Osteocyte (in vitro differentiated cells): ENCODE measurements at regions not wholly inside any gene's neighbourhood (a gene's known extent, or its start where the extent isn't known, plus 50 kb on each side); places are given as distances from the start of the nearest gene placed in this dataset.

Experiments
- DNase-seq: peaks from one replicate; pipeline ENCODE4 v3.0.0; 2021; ENCODE audit warnings: mixed read lengths; ENCODE audit not compliant: unreplicated experiment; ENCODE audit errors: extremely low spot score
- H3K27ac Mint-ChIP-seq: one replicate; pipeline ENCODE4 v1.8.0; 2021; ENCODE audit warnings: mild to moderate bottlenecking, mixed read lengths; ENCODE audit not compliant: unreplicated experiment
- H3K27me3 Mint-ChIP-seq: one replicate; pipeline ENCODE4 v1.8.0; 2021; ENCODE audit warnings: mixed read lengths; ENCODE audit not compliant: unreplicated experiment
- H3K36me3 Mint-ChIP-seq: one replicate; pipeline ENCODE4 v1.8.0; 2021; ENCODE audit warnings: mixed read lengths; ENCODE audit not compliant: unreplicated experiment
- H3K4me1 Mint-ChIP-seq: one replicate; pipeline ENCODE4 v1.8.0; 2021; ENCODE audit warnings: mixed read lengths; ENCODE audit not compliant: unreplicated experiment
- H3K4me3 Mint-ChIP-seq: one replicate; pipeline ENCODE4 v1.8.0; 2021; ENCODE audit warnings: mild to moderate bottlenecking, moderate library complexity, mixed read lengths; ENCODE audit not compliant: unreplicated experiment
- H3K9me3 Mint-ChIP-seq: one replicate; pipeline ENCODE4 v1.8.0; 2021; ENCODE audit warnings: mixed read lengths; ENCODE audit not compliant: unreplicated experiment
- TF ChIP-seq, protein P1 (sequence below): fragments of 200-600 bp; sonication (generic); IDR thresholded peaks from 2 replicates; pipeline ENCODE4 v1.5.0; 2021; ENCODE audit warnings: antibody characterized with exemption, mild to moderate bottlenecking, moderate library complexity

DNA sequence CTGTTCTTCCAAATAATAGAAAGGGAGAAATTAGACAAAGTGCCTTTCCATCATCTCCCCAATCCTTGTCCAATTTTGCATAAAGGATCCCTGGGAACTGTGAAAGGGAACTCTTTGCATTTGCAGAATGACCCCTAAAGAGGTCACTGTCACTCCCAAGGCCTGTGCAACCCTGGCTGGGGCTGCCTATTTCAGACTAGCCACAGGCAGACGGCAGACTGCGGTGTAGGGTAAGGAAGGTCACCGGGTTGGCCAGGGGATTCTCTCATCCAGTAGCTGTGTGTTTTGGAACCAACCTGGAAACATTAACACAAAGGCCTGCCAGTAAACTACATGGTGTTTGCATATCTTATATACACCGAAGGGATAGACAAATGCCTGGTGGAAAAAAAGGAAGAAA is 818.7 kb downstream of the BCL11A start:
- Mint-ChIP-seq H3K27me3 (no peaks in the 10 kb centered on the region), H3K27ac (no peak overlapping the region), H3K36me3 (no peaks in the 10 kb centered on the region), H3K9me3 (no peaks in the 10 kb centered on the region), H3K4me3 (no peak overlapping the region), H3K4me1 (no peaks in the 10 kb centered on the region)
- TF ChIP-seq, protein P1, sequence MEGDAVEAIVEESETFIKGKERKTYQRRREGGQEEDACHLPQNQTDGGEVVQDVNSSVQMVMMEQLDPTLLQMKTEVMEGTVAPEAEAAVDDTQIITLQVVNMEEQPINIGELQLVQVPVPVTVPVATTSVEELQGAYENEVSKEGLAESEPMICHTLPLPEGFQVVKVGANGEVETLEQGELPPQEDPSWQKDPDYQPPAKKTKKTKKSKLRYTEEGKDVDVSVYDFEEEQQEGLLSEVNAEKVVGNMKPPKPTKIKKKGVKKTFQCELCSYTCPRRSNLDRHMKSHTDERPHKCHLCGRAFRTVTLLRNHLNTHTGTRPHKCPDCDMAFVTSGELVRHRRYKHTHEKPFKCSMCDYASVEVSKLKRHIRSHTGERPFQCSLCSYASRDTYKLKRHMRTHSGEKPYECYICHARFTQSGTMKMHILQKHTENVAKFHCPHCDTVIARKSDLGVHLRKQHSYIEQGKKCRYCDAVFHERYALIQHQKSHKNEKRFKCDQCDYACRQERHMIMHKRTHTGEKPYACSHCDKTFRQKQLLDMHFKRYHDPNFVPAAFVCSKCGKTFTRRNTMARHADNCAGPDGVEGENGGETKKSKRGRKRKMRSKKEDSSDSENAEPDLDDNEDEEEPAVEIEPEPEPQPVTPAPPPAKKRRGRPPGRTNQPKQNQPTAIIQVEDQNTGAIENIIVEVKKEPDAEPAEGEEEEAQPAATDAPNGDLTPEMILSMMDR: no peak
- DNase-seq: no peak

DNA sequence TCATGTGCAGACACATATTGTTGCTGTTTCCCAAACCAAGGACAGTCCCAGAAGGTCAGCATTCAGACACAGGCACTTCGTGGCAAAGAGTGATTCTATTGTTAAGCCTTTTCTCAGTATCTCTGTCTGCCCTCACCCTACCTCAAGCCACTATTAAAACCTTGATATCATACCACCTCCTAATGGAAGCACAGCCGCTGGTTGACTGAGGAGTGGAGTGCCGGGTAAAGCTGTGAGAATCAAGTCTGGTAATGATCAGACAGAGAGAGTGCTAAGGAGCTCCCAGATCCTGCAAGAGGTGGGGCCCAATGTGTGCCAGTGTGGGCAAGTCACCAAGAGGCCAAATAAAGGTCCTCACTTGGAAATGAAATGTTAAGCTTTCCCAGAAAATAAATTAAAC is 819.5 kb downstream of the BCL11A start:
- Mint-ChIP-seq H3K36me3 (no peaks in the 10 kb centered on the region), H3K9me3 (no peaks in the 10 kb centered on the region), H3K27me3 (no peaks in the 10 kb centered on the region), H3K4me3 (no peak overlapping the region), H3K27ac (no peak overlapping the region), H3K4me1 (no peaks in the 10 kb centered on the region)
- DNase-seq: no peak
- TF ChIP-seq, protein P1: no peak

DNA sequence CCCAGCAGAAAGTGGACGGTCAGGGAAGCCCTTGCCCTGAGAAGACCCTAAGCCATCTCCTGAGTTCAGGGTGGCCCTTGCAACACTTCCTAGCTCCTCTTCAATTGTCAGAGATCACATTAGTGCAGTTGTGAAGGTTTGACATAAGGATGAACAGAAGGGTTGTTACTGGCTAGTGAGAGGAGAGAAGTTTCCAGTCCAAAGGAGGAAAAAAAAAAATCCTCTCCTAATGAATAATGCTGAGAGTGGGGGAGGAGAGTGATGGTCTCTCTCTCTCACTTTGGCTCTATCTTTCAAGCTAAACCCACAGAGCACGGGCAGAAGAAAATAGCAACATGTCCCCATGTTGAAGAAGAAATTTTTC is 819.9 kb downstream of the BCL11A start:
- no peaks in the 10 kb centered on the region for H3K27me3 Mint-ChIP-seq
- TF ChIP-seq, protein P1: no peak
- no peaks in the 10 kb centered on the region for H3K9me3 Mint-ChIP-seq
- H3K27ac Mint-ChIP-seq: no peak overlapping the region
- DNase-seq: no peak
- H3K36me3 Mint-ChIP-seq: no peaks in the 10 kb centered on the region
- H3K4me1 Mint-ChIP-seq: no peaks in the 10 kb centered on the region
- H3K4me3 Mint-ChIP-seq: no peak overlapping the region

DNA sequence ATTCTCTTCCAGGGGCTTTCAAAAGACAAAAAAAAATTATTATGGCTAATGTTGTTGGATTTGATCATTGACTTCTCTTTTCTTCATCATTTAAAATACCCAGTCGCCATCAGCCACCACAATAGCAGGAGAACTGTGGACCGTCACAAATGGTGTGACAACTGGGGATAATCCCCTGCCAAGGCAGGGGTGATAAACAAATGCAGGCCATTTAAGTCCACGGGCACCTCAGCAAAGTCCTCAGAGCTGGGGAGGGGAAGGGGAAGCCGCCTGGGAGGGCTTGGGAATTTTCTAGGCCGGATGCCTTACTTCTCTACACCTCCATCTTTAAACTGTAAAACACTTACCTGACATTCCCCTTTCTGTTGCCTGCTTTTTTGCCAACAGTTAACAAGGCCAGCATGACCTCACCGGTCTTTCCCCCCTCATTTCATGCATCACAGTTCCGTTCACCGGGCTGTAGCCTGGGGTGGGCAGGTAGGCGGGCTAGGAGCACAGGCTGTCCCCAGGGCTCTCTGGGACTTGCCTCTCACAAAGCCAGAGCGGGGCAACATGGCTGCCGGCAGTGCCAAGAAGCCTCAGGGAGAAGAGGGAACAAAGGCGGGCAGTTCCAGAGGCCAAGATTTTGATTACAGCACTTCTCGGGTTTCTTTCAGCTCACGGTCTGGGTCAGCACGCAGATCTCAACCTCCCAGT is 820.4 kb downstream of the BCL11A start:
- Mint-ChIP-seq H3K27ac (no peak overlapping the region), H3K27me3 (no peaks in the 10 kb centered on the region), H3K36me3 (no peaks in the 10 kb centered on the region), H3K4me3 (no peak overlapping the region), H3K9me3 (no peaks in the 10 kb centered on the region), H3K4me1 (no peaks in the 10 kb centered on the region)
- no peak for DNase-seq
- TF ChIP-seq, protein P1: no peak

DNA sequence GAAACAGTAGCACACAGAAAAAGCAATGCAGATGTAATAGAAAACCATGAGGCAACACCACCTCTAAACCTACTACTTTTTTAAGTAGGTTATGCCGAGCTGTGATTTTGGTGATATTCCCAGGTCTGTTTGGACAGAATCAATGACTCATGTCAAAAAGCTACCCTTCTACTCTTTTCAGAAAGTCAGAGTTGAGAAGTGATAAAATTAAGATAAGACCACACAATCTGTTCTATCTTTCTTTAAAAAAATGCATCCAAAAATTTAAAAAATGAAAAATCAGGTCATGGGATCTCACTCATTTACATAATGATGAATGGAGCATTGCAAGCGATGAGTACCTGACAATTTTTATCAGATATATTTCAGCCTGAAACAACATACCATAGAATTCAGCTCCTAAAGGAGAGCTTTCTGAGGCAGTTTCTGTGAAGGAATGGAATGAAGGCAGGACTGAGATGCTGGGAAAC is 826.3 kb downstream of the BCL11A start:
- Mint-ChIP-seq H3K4me3 (no peak overlapping the region), H3K4me1 (no peaks in the 10 kb centered on the region), H3K36me3 (no peaks in the 10 kb centered on the region), H3K27ac (no peak overlapping the region), H3K27me3 (no peaks in the 10 kb centered on the region), H3K9me3 (no peaks in the 10 kb centered on the region)
- TF ChIP-seq, protein P1: no peak
- DNase-seq: no peak
